D721Med (cell line): ENCODE measurements at regions not wholly inside any gene's neighbourhood (a gene's known extent, or its start where the extent isn't known, plus 50 kb on each side); places are given as distances from the start of the nearest gene placed in this dataset.
"Not testable (repeated sequence)": the region's sequence is repeated elsewhere in the genome, so short reads cannot be mapped to it uniquely, and the experiment has no call there.

ENCODE experiments used
- DNase-seq: peaks from one replicate; pipeline ENCODE4 v3.0.0; 2011; ENCODE audit warnings: low spot score; ENCODE audit not compliant: insufficient read length
- FAIRE-seq: peaks from 2 replicates; lab custom pipeline; 2011; peaks lifted over from hg19 to GRCh38; lab: Jason Lieb, UNC
- TF ChIP-seq, protein P1 (sequence below): IDR thresholded peaks from 2 replicates; pipeline ENCODE4 v1.5.1; 2012; ENCODE audit warnings: mild to moderate bottlenecking, control low read depth; ENCODE audit not compliant: insufficient read depth; ENCODE audit errors: missing control alignments

DNA sequence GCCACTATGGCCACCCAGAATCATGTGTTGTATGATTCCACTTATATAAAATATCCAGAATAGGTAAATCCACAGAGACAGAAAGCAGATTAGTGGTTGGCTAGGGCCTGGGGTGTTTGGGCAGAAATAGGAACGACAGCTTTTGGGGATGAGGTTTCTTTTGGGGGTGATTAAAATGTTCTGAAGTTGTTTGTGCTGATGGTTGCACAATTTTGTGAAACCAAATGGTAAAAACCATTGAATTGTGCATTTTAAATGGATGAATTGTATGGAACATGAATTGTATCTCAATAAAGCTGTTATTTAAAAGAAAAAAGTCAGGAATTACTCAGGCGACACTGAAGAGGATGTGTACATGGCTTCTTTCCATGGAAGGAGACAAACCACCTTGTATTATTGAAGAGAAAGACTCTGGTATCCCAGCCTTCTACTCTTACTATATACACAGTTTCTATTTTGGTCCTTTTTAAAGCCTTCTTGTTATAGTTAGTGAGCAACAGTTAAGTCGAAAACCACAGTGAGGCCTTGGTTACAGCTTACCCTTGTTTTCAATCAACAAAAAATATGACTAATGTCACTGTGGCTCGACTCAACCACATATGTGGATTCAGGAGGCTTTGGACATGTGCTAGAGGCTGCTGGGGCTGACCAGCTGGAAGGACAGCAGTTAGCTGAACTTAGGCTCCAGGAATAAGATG lies 57.1 kb upstream of the KMT2E start:
- no peak for FAIRE-seq
- TF ChIP-seq, protein P1, sequence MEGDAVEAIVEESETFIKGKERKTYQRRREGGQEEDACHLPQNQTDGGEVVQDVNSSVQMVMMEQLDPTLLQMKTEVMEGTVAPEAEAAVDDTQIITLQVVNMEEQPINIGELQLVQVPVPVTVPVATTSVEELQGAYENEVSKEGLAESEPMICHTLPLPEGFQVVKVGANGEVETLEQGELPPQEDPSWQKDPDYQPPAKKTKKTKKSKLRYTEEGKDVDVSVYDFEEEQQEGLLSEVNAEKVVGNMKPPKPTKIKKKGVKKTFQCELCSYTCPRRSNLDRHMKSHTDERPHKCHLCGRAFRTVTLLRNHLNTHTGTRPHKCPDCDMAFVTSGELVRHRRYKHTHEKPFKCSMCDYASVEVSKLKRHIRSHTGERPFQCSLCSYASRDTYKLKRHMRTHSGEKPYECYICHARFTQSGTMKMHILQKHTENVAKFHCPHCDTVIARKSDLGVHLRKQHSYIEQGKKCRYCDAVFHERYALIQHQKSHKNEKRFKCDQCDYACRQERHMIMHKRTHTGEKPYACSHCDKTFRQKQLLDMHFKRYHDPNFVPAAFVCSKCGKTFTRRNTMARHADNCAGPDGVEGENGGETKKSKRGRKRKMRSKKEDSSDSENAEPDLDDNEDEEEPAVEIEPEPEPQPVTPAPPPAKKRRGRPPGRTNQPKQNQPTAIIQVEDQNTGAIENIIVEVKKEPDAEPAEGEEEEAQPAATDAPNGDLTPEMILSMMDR, result no peak
- DNase-seq, result no peak

DNA sequence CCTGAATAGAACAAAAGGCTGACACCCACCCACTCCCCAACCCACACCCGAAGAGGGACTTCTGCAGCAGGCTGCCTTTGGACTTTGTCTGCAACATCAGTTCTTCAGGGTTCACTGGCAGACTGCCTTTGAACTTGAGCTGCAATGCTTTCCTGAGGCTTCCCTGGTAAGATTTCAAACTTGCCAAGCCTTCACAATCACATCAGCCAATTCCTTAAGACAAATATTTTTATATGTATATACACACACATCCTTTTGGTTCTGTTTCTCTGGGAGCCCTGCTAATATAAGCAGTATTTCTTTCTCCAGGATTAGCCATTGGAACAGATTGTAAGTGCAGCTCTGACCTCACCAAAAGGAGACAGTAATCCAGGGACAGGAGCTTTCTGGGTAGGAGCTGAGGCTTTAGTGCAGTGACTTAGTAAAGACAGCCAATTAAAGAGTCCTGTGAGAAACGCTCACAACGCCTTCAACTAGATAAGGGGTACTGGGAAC lies 55.6 kb upstream of the KMT2E start:
- DNase-seq (peak; percentile 28), FAIRE-seq (no peak)
- TF ChIP-seq, protein P1, result no peak

DNA sequence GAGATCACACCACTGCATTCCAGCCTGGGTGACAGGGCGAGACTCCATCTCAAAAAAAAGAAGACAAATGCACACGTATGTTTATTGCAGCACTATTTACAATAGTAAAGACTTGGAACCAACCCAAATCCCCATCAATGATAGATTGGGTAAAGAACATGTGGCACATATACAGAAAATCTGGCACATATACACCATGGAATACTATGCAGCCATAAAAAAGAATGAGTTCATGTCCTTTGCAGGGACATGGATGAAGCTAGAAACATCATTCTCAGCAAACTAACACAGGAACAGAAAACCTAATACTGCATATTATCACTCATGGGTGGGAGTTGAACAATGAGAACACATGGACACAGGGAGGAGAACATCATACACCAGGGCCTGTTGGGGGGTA lies 54.5 kb upstream of the KMT2E start:
- not testable (repeated sequence) for FAIRE-seq, DNase-seq

DNA sequence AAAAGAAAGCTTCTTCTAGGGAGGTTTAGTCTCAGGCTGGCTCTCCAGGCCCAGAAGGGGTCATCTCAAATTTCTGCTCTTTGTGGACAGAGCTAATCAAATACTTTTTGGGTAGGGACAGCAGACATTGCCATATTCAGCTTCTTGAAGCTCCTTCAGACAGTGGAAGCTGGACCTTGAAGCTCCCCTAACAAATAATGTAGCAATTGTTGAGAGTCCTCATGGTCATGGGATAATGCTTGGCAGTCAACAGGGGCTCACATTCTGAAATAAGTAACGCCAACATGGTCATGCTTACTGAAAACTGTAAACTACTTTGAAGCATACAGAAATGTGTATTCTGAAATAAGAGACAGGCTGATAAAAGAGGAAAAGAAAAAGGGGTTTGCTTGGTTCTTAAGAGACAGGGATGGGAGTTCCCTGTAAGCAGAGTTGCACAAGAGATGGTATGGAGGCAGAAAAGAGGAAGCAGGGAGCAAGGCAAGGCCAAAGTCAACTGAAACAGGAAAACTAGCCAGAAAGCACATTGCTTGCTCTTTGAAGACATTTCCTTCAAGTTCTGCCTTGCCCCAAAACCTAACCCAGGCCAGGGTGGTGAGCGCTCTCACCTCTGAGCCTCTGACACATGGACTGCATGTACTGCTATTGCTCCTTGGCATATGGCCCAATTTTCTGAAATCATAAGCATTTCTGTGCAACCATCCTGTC lies 53.1 kb upstream of the KMT2E start:
- FAIRE-seq (no peak), DNase-seq (no peak)
- TF ChIP-seq, protein P1, result no peak

DNA sequence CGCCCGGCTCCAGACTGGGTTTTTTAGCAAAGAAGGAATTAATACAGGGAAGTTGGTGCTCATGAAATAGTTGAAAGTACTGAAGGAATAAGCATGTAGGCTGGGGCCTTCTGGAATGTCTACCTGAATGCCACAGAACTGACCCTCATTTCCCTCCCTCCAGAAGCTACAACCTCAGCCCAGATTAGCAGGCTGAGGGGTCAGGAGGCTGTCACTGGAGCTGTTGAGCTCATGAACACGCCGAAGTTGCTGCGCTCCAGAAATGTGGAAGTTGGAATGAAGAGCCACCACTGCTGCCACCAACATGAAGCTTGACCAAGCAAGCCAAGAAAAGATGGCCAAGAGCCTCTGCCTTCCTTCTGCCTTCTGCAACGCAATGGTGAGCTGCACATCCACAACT lies 52.2 kb upstream of the KMT2E start:
- FAIRE-seq, result no peak
- TF ChIP-seq, protein P1, result no peak
- DNase-seq, result no peak

DNA sequence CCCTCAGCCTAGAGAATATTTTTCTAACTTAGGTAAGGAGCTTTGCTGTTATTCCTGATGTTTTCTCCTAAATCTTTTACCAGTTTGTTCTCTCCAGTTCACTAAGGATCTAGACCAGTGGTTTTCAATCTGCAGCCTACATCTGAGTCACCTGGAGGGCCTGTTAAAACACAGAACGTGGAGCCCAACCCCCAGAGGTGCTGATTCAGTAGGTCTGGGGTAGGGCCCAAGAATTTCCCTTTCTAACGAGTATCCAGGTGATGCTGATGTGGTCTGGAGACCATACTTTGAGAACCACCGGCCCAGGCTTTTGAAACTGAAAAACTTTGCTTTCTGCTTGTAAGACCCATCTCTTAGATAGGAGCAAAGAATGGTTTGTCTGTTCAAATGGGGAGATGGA lies 51.2 kb upstream of the KMT2E start:
- FAIRE-seq, result no peak
- TF ChIP-seq, protein P1, result no peak
- no peak for DNase-seq

DNA sequence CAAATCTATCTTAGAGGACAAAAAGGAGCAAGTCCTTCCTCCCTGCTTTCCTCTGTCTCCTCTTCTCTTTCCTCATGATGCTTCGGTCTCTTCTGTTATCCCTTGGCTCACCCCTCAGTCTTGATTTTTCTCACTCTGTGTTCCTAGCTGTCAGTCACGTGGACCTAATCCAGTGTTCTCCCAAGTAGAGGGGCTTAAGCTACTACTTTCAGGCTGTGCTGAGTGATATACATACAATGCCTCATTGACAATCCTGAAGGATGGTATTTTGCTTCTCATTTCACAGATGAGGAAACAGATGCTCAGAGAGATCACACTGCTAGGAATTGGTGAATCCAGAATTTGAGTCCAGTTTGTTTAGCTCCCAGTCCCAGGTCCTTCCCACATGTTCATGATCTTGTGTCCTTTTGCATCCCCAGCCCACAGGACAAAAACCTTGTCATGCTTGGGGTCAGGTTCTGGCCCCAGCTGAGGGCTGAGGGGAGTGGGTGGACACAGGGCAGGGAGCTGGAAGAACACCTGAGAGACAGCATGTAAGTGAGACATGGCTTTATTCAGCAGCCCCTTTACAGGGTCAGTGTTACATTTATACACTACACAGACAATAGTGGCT lies 50.5 kb upstream of the KMT2E start:
- no peak for FAIRE-seq
- DNase-seq, result no peak
- TF ChIP-seq, protein P1, result no peak
